ENCODE measurements at regions not wholly inside any gene's neighbourhood (a gene's known extent, or its start where the extent isn't known, plus 50 kb on each side); places are given as distances from the start of the nearest gene placed in this dataset.
"Not testable (repeated sequence)": the region's sequence is repeated elsewhere in the genome, so short reads cannot be mapped to it uniquely, and the experiment has no call there.

DNA sequence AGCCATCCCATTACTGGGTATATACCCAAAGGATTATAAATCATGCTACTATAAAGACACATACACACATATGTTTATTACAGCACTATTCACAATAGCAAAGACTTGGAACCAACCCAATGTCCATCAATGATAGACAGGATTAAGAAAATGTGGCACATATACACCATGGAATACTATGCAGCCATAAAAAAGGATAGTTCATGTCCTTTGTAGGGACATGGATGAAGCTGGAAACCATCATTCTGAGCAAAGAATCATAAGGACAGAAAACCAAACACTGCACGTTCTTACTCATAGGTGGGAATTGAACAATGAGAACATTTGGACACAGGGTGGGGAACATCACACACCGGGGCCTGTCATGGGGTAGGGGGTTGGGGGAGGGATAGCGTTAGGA, 60.3 kb upstream of the NMU start:
- DNase-seq (ENCODE audit: low read depth, low spot score) = not testable (repeated sequence)

DNA sequence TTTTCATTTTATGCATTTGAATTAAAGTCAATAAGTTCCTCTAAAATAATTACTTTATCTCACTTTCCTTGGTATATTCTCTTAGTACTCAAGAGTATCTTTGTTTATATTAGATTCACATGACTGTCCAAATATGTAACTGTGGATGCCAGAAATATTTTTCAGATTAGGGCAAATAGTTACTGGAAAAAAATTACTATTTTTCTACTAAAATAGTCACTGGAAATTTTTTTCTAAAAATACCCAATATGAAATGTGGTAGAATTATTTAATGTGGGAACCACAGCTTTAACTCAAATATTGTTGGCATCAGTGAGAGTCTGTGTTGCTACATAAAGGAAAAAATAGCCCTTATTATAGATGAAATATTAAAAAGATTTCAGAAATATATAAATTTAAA, 70.4 kb upstream of the NMU start:
- DNase-seq (ENCODE audit: low read depth, low spot score) = no peak

DNA sequence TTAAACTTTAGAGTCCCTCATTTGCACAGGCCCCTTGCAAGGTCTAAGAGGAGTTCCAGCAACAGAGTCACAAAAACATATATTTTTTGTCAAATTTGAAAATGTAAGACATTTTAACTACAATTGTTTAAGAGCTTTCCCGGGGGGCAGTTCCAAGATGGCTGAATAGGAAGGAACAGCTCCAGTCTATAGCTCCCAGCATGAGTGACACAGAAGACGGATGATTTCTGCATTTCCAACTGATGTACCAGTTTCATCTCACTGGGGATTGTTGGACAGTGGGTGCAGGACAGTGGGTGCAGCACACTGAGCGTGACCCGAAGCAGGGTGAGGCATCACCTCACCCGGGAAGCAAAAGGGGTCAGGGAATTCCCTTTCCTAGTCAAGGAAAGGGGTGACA, 71.4 kb upstream of the NMU start:
- no peak for DNase-seq (ENCODE audit: low read depth, low spot score)

DNA sequence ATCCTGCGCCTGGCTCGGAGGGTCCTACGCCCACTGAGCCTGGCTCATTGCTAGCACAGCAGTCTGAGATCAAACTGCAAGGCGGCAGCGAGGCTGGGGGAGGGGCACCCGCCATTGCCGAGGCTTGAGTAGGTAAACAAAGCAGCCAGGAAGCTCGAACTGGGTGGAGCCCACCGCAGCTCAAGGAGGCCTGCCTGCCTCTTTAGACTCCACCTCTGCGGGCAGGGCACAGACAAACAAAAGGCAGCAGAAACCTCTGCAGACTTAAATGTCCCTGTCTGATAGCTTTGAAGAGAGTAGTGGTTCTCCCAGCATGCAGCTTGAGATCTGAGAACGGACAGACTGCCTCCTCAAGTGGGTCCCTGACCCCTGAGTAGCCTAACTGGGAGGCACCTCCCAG, 71.9 kb upstream of the NMU start:
- not testable (repeated sequence) for DNase-seq (ENCODE audit: low read depth, low spot score)

DNA sequence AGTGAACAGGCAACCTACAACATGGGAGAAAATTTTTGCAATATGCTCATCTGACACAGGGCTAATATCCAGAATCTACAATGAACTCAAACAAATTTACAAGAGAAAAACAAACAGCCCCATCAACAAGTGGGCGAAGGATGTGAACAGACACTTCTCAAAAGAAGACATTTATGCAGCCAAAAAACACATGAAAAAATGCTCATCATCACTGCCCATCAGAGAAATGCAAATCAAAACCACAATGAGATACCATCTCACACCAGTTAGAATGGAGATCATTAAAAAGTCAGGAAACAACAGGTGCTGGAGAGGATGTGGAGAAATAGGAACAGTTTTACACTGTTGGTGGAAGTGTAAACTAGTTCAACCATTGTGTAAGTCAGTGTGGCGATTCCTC, 76.7 kb upstream of the NMU start:
- DNase-seq (ENCODE audit: low read depth, low spot score) = not testable (repeated sequence)

DNA sequence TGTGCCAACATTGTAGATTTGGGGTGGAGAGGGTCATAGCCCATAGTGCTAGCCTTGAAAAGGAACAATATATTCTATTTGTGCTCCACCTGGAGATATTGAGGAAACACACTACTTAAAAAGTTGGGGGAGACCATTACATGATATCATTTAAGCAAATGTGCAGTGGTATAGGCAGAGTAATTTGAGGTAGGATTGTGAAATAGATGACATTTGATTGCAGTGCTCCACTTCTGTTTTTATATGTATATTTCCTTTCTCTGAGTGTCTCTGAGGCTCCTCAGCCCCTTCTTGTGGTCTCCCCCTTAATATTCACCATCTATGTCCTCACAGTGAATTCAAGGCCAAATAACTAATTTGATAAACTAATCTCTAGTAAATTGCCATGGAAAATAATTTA, 85.6 kb upstream of the NMU start:
- DNase-seq (ENCODE audit: low read depth, low spot score) = no peak

DNA sequence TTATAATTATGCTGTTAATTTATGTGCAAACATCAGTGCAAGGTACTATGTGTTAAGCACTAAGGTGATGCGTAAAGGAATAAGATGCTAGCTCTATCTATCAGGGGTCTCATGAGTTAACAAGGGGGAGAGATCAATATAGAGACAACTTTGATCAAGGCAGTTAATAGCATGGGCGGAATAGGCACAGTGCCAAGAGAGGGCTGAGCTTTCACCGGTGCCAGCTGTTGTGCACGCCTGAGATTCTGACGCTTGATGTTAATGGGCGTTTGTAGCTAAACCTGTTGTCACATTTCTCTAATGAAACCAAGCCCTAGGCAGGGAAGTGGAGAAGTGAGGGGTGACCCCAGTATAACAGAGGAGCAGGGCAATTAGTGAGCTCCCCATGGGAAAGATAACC, 86.0 kb upstream of the NMU start:
- no peak for DNase-seq (ENCODE audit: low read depth, low spot score)

DNA sequence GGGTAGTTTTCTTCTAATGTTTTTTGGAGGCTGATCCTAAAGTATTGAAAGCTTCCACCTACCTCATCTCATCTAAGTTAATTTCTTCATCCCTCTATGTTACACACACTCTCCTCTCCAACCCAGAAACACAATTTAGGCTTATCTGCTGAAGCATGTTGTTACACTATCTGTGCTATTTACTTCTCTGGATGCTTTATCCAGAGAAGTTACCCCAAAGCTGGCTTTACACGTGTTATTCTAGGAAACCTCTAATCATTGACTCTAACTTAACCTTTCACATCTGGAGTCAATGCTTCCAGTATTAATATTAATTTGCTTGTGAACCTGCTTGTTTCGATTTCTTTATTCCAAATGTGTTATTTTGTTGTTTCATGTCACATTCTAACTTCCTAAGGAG, 87.3 kb upstream of the NMU start:
- no peak for DNase-seq (ENCODE audit: low read depth, low spot score)

DNA sequence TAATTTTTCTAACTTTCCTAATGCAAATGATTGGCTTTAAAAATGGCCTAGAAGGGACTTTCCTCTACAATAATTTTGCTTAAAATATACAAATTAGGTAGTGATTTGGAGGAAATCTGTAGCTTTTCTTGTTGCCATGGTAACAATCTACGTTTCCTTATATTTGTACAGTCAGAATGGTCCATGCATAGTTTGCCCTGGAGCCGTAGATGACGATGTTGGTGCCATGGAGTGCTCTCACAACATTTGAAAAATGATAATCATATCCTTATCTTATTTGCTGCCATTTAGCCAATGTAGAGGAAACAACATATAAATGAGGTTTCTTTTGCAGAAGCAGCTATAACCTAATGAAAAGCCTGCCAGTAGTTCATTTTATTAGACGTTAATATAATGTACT, 89.0 kb upstream of the NMU start:
- no peak for DNase-seq (ENCODE audit: low read depth, low spot score)

DNA sequence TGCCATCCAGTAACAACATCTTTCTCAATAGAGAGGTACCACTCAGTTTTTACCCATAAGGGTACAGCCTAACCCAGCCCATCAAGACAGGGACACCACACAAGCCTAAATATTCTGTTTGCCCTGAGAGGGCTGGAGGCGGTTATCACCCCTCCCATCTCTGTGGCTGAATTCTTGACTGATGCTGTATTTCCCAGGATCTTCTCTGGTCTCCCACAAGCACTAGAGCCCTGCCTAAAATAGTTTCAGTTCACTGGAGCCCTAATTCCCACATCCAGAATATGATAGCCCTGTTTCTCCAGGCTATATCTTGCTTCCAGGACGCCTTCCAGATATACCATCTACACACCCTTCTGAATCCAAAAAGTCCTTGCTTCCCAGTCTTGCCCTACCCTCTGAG, 91.6 kb upstream of the NMU start:
- no peak for DNase-seq (ENCODE audit: low read depth, low spot score)

DNA sequence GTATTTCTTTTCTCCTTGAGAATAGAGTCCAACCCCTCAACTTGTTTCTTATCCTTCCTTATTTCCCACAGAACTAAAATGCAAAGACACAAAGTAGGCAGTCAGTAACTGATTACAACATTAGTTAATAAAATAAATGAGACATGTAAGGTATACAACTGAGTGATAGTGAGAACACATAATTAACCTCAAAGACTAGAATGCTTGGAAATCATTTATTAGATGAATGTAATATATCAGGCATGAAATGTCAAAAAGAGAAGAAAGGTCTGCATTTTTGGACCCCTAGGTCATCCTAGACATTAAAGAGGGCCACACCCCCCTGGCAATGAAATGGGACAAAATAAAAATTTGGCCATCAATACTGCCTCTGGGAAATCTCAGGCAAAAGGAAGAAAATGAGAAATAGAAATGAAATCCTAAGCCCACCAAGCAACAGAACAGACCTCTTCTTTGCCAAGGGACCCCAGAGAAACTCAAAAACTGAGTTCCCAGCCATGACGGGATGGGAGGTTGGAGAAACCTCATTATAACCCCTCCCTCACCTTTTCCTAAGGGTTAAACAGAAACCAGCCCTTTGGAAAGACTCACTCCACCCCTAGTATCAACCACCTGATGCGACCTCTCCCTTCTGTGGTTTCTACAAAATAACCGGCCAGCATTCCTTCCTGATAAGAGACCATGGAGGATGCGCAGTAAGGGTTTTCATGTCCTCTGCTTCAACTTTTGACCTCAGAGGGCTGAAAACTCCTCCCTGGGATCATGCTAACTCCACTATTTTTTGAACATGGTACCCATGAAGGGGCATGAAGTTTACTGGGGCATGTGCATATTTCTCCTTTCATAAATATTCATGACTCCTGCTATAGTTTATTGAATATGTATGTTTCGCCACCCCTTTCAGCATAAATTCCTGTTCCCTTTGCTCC, 90.0 kb upstream of the EXOC1L start:
- DNase-seq (ENCODE audit: low read depth, low spot score) = no peak

DNA sequence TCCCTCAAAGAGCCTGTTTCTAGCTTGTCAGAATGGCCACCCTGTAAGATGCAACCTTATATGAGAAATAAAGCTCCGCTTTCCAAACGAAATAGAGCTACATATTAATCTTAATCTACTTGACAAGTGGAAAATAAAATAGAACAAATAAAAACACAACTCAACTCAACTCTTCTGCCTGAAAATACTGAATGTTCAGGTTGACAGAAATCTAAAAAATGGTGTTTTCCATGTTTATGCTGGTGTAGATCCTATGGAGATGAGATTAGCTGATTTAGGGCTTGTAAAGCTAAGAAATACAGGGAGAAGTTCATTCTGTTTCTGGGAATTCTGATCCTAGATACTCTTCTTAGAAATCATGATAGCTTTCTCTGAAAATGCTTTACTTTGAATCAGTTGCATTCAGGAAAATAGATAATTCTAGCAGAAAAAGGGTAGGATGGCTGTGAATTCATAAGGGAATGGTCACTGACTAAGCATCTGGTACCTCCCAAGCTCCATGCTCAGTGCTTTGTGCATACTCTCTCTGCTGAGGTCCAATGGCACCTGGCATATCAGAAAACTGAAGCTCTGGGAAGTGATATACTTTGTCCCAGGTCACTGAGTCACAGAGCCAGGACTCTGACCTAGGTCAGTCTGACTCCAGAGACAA, 89.2 kb upstream of the EXOC1L start:
- DNase-seq (ENCODE audit: low read depth, low spot score) = no peak

DNA sequence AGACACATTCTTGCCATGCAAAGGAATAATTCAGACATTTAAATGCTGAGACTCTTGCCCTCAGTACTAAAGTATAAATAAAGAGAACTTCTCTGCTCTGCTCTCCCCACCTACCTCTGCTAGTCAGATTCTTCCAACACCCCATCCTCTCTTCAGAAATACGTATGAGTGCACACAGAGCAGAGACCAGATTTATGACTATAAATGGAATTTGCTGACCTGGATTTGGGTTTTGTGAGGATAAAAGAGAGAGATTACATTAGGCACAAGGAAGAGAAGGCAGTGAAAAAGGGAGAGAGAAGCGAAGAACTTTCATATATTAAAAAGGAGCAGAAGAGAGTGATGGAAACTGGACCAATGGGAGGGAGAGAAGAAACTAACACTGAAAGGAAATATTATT, 87.6 kb upstream of the EXOC1L start:
- DNase-seq (ENCODE audit: low read depth, low spot score) = no peak

DNA sequence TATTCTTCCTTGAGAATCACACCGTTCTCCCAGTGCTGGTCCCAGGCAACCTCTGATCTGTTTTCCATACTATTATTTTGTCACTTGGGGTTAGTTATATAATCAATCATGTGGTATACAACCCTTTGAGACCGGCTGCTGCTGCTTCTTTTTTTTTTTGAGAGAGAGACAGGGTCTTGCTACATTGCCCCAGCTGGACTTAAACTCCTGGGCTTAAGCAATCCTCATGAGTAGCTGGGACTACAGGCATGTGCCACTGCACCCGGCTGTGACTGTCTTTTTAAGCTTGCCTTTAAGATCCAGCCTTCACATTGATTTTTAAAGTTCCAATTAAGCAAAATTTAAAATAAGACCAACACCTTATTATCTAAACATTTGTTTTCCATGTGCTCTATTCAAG, 86.7 kb upstream of the EXOC1L start:
- no peak for DNase-seq (ENCODE audit: low read depth, low spot score)

DNA sequence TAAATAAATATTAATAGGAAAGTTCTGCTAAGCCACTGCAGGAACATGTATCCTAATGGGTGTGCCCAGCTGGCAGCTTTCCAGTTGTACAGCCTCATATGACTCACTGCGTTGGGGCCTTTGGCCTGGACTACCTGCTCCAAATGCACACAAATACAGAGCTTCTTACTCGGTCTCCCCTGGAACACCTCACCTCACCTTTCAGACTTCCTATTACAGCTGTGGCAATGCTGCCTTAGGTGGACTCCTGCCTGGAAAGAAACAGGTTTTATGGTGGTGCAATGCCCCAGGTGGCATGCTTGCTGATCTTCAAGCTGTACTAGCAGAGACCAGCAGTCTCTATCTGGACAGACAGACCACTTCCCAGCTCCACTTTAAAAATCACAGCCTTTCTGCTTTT, 85.7 kb upstream of the EXOC1L start:
- no peak for DNase-seq (ENCODE audit: low read depth, low spot score)

DNA sequence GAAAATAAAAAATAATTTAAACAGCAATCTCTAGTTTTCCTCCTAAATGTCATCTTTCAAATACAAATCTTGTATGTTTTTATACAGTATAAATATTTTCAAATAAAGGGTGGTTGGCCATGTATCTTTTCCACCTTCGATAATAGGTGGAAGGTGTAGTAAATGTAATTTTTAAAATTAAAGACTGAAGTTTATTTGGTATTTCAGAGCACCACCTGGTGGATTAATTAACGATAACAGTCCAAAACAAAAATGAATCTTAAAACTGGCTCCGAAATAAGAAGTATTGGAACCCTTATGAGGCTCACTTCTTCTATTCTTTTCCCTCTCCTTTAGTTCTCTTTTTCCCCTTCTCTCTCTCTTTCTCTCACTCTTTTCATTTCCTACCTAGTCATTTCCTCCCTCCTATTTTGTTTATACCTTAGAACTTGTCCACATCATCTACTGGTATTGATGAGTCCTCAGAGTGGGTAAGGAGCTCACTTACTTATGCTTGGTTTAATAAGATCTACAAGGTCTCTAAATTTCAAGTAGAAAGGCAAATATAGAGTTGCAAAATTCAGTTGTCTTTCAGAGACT, 82.9 kb upstream of the EXOC1L start:
- no peak for DNase-seq (ENCODE audit: low read depth, low spot score)

DNA sequence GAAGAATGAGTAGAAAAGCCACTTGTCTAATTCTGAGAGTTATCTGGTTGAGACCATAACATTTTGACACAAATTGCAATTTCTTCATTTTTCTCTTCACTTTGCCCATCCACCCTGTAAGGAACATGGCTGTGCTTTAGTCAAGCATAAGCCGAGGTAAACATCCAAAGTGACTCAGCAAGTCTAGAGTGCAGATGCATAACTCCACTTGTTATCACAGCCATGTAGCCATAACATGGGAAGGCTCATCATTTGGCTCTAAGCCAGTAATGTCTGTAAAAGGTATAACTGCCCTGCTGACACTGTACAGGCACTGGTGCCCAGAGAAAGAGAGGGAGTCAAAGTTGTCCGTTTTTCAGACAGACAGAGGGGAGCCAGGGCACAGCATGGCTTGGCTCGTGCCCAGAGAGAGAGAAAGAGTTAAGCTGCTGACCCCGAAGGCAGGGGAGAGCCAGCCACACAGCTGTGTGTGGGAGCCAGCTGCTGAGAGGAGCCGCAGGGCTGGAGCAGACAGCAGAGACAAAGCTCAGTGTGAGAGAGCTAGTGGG, 76.9 kb upstream of the EXOC1L start:
- DNase-seq (ENCODE audit: low read depth, low spot score) = peak; percentile 20

DNA sequence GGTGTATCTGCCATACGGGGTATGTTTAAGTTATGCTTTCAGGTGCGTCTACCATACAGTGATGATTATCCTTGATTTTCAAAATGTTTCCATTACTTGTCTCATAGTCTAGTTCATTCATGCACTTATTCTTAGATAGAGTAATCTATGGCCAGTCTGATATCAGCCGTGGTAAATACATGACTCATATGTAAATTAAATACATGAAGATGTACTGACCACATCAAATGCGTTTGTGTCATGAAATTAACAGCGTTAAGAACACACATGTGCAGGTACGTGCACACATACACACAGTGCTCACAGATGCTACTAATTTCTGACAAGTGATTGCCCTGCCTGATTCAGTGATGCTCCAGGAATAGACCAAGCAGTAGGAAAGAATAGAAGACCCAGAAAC, 75.2 kb upstream of the EXOC1L start:
- no peak for DNase-seq (ENCODE audit: low read depth, low spot score)

DNA sequence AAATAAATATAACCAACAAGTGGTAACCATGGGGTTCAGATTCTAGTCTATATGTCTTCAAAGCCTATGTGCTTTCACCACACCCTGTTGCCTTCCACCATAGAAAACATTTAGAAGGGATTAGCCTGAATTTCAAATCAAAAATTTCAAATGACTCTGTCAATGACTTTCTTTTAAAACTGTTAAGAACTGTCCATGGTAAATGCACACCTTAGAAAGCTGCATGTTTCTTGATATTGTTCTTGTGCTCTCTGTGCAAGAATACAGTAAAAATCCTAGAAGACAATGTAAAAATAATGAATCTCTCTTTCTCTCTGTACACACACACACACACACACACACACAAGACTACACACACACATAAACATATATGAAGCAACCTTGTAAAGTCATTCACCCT, 74.6 kb upstream of the EXOC1L start:
- DNase-seq (ENCODE audit: low read depth, low spot score) = no peak

DNA sequence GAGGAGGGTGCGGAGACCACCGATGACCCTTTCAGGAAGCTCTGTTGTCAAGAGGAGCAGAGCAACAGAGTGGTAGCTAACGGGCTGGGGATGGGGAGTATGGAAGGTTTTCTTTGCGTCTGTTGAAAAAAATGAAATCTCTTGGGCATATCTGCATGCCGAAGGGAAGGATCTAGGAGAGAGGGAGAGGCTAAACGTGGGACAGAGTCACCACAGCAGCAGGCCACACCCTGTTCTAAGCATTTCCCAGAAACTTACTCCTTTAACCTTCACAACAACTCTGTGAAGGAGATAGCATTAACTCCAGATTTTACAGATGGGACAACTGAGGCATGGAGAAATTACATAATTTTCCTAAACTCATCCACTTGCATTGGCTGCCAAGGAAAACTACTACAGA, 71.8 kb upstream of the EXOC1L start:
- no peak for DNase-seq (ENCODE audit: low read depth, low spot score)

DNA sequence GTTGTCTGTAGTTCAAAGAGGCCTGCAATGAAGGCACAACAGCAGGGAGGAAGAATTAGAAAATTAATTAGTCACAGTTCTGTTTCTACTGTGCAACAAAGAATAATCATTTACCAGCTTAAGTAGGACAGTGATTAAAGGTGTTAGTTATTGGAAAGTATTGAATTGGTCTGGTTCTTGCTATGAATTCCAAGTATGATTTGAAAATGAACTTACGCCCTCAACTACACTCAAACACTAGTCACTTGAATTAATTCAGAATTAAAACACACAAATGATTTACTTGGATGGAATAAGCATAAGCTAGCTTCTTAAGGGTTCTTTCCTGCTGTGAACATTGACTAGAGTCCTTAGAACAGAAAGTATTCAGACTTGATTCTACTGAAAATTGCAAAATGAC, 69.9 kb upstream of the EXOC1L start:
- no peak for DNase-seq (ENCODE audit: low read depth, low spot score)

DNA sequence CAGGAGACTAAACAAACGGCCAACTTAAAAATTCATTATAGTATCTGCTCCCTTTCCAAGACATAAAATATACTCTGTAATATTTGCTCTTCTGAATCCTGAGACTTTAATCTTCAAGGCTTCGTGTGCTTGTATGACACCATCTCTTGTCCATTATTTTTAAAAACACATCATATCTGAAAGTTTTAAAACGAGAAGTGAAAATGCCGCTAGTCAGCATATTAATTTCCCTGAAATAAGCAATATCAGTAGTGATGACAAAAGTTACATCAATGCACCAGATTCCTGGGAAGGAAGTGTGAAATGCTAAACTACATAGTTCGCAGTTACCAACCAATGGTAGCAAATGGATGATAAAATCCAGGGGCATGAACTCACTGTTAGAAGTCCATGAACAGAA, 66.8 kb upstream of the EXOC1L start:
- no peak for DNase-seq (ENCODE audit: low read depth, low spot score)

DNA sequence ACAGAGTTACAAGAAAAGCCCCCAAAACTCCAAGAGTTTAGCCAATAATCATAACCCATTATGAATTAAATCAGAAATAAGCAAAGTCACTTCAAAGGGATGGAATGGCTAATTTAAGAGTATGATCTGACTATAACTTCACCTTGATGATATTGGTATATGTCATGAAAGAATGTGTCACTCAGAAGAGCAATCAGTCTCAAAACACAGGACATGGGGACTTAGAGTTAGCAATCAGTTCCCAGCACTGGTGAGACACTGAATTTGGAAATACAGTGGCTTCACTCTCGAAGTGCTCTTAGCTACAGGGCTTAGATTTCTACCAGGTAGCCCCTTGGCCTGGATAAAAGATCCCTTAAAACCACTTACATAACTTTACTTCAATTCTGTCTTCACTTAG, 65.7 kb upstream of the EXOC1L start:
- no peak for DNase-seq (ENCODE audit: low read depth, low spot score)
